GM23338 (cell line): ENCODE measurements at regions not wholly inside any gene's neighbourhood (a gene's known extent, or its start where the extent isn't known, plus 50 kb on each side); places are given as distances from the start of the nearest gene placed in this dataset.

Experiments used
- CREB1 ChIP-seq: fragments of 250-450 bp; sonication (Bioruptor Pico); IDR thresholded peaks from 2 replicates; pipeline ENCODE4 v1.5.0; 2020; ENCODE audit warnings: low read depth, mild to moderate bottlenecking, moderate library complexity
- EZH2 ChIP-seq: fragments of 200-600 bp; sonication (generic); IDR thresholded peaks from one replicate; pipeline ENCODE4 v1.8.0; 2017; ENCODE audit warnings: antibody characterized with exemption, mild to moderate bottlenecking, low read depth; ENCODE audit not compliant: unreplicated experiment
- EZH2phosphoT487 ChIP-seq: fragments of 200-600 bp; sonication (generic); IDR thresholded peaks from one replicate; pipeline ENCODE4 v1.8.1; 2018; ENCODE audit warnings: antibody characterized with exemption; ENCODE audit not compliant: unreplicated experiment
- JUNB ChIP-seq: IDR thresholded peaks from one replicate; pipeline ENCODE4 v1.6.1; 2016; ENCODE audit warnings: antibody characterized with exemption; ENCODE audit not compliant: unreplicated experiment
- POLR2AphosphoS5 ChIP-seq: IDR thresholded peaks from 2 replicates; pipeline ENCODE4 v1.6.1; 2016; ENCODE audit warnings: antibody characterized with exemption, low read depth
- STAT1 ChIP-seq: IDR thresholded peaks from one replicate; pipeline ENCODE4 v1.6.1; 2016; ENCODE audit warnings: antibody characterized with exemption; ENCODE audit not compliant: unreplicated experiment
- TF ChIP-seq, protein P1 (sequence below): IDR thresholded peaks from one replicate; pipeline ENCODE4 v1.6.1; 2018; ENCODE audit warnings: antibody characterized with exemption; ENCODE audit not compliant: unreplicated experiment
- TF ChIP-seq, protein P2 (sequence below), 2 experiments: fragments of 200-600 bp in 1 of 2; sonication (generic) in 1 of 2; conservative IDR thresholded peaks; 2 replicates each; pipeline versions ENCODE4 v1.5.1 to v1.6.1; 2016 to 2017; ENCODE audit warnings: antibody characterized with exemption in 2 of 2, low read depth in 2 of 2, mild to moderate bottlenecking in 2 of 2, moderate library complexity in 1 of 2
- TF ChIP-seq, protein P3 (sequence below): IDR thresholded peaks from 2 replicates; pipeline ENCODE4 v1.6.1; 2016; ENCODE audit warnings: antibody characterized with exemption
- TF ChIP-seq, protein P4 (sequence below): fragments of 250-450 bp; sonication (Bioruptor Pico); IDR thresholded peaks from 2 replicates; pipeline ENCODE4 v1.5.0; 2020; ENCODE audit warnings: mild to moderate bottlenecking, moderate library complexity

DNA sequence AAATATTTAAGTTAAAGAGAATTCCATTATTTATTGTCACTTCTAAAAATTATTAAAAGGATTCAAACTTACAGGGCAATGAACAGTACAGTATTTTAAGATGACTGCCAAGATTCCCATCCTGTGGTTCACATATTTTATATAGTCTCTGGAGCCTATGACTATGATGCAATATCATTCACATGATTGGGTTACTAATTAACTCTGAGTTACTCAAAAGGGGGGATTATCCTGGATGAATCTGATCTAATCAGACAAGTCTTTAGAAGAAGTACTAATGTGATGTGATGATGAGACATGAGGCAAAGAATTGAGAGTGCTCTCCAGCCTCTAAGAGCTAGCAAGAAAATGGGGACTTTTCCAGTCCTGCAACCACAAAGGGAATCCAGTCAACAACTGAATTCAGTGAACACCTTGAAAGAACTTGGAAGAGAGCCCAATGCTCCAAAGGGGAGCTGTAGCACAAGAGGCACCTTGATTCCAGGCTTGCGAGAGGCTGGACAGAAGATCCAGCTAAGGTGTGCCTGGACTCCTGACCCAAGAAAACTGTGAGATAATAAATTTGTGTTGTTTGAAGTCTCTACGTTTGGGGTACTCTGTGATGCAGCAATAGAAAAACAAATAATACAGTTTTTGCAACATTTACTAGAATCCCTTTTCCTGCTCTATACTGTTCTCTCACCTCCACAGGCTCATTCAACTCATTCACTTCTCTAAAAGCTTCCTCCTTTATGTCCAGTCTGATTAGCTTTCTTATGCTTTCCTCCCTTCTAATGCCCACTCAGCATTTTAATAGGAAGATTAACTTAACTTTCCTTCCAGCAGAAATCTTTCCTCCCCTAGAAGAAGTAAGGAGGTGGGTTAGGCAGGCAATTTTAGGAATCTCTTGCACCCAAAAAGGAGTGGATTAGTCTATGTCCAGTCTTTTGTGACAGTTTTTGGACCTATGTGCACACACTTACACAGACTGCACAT is 133.8 kb upstream of the LCORL start:
- TF ChIP-seq, protein P1, sequence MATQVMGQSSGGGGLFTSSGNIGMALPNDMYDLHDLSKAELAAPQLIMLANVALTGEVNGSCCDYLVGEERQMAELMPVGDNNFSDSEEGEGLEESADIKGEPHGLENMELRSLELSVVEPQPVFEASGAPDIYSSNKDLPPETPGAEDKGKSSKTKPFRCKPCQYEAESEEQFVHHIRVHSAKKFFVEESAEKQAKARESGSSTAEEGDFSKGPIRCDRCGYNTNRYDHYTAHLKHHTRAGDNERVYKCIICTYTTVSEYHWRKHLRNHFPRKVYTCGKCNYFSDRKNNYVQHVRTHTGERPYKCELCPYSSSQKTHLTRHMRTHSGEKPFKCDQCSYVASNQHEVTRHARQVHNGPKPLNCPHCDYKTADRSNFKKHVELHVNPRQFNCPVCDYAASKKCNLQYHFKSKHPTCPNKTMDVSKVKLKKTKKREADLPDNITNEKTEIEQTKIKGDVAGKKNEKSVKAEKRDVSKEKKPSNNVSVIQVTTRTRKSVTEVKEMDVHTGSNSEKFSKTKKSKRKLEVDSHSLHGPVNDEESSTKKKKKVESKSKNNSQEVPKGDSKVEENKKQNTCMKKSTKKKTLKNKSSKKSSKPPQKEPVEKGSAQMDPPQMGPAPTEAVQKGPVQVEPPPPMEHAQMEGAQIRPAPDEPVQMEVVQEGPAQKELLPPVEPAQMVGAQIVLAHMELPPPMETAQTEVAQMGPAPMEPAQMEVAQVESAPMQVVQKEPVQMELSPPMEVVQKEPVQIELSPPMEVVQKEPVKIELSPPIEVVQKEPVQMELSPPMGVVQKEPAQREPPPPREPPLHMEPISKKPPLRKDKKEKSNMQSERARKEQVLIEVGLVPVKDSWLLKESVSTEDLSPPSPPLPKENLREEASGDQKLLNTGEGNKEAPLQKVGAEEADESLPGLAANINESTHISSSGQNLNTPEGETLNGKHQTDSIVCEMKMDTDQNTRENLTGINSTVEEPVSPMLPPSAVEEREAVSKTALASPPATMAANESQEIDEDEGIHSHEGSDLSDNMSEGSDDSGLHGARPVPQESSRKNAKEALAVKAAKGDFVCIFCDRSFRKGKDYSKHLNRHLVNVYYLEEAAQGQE: no peak
- TF ChIP-seq, protein P2, sequence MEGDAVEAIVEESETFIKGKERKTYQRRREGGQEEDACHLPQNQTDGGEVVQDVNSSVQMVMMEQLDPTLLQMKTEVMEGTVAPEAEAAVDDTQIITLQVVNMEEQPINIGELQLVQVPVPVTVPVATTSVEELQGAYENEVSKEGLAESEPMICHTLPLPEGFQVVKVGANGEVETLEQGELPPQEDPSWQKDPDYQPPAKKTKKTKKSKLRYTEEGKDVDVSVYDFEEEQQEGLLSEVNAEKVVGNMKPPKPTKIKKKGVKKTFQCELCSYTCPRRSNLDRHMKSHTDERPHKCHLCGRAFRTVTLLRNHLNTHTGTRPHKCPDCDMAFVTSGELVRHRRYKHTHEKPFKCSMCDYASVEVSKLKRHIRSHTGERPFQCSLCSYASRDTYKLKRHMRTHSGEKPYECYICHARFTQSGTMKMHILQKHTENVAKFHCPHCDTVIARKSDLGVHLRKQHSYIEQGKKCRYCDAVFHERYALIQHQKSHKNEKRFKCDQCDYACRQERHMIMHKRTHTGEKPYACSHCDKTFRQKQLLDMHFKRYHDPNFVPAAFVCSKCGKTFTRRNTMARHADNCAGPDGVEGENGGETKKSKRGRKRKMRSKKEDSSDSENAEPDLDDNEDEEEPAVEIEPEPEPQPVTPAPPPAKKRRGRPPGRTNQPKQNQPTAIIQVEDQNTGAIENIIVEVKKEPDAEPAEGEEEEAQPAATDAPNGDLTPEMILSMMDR (conservative IDR thresholded peaks at IDR 0.05; ENCODE audit: low read depth in 2 of 2): no peak
- TF ChIP-seq EZH2: no peak
- no peak for TF ChIP-seq EZH2phosphoT487
- TF ChIP-seq POLR2AphosphoS5: no peak
- no peak for TF ChIP-seq STAT1
- TF ChIP-seq CREB1 (CRISPR knock-in tag): no peak
- TF ChIP-seq, protein P3, sequence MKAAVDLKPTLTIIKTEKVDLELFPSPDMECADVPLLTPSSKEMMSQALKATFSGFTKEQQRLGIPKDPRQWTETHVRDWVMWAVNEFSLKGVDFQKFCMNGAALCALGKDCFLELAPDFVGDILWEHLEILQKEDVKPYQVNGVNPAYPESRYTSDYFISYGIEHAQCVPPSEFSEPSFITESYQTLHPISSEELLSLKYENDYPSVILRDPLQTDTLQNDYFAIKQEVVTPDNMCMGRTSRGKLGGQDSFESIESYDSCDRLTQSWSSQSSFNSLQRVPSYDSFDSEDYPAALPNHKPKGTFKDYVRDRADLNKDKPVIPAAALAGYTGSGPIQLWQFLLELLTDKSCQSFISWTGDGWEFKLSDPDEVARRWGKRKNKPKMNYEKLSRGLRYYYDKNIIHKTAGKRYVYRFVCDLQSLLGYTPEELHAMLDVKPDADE: no peak
- no peak for TF ChIP-seq JUNB
- TF ChIP-seq, protein P4, sequence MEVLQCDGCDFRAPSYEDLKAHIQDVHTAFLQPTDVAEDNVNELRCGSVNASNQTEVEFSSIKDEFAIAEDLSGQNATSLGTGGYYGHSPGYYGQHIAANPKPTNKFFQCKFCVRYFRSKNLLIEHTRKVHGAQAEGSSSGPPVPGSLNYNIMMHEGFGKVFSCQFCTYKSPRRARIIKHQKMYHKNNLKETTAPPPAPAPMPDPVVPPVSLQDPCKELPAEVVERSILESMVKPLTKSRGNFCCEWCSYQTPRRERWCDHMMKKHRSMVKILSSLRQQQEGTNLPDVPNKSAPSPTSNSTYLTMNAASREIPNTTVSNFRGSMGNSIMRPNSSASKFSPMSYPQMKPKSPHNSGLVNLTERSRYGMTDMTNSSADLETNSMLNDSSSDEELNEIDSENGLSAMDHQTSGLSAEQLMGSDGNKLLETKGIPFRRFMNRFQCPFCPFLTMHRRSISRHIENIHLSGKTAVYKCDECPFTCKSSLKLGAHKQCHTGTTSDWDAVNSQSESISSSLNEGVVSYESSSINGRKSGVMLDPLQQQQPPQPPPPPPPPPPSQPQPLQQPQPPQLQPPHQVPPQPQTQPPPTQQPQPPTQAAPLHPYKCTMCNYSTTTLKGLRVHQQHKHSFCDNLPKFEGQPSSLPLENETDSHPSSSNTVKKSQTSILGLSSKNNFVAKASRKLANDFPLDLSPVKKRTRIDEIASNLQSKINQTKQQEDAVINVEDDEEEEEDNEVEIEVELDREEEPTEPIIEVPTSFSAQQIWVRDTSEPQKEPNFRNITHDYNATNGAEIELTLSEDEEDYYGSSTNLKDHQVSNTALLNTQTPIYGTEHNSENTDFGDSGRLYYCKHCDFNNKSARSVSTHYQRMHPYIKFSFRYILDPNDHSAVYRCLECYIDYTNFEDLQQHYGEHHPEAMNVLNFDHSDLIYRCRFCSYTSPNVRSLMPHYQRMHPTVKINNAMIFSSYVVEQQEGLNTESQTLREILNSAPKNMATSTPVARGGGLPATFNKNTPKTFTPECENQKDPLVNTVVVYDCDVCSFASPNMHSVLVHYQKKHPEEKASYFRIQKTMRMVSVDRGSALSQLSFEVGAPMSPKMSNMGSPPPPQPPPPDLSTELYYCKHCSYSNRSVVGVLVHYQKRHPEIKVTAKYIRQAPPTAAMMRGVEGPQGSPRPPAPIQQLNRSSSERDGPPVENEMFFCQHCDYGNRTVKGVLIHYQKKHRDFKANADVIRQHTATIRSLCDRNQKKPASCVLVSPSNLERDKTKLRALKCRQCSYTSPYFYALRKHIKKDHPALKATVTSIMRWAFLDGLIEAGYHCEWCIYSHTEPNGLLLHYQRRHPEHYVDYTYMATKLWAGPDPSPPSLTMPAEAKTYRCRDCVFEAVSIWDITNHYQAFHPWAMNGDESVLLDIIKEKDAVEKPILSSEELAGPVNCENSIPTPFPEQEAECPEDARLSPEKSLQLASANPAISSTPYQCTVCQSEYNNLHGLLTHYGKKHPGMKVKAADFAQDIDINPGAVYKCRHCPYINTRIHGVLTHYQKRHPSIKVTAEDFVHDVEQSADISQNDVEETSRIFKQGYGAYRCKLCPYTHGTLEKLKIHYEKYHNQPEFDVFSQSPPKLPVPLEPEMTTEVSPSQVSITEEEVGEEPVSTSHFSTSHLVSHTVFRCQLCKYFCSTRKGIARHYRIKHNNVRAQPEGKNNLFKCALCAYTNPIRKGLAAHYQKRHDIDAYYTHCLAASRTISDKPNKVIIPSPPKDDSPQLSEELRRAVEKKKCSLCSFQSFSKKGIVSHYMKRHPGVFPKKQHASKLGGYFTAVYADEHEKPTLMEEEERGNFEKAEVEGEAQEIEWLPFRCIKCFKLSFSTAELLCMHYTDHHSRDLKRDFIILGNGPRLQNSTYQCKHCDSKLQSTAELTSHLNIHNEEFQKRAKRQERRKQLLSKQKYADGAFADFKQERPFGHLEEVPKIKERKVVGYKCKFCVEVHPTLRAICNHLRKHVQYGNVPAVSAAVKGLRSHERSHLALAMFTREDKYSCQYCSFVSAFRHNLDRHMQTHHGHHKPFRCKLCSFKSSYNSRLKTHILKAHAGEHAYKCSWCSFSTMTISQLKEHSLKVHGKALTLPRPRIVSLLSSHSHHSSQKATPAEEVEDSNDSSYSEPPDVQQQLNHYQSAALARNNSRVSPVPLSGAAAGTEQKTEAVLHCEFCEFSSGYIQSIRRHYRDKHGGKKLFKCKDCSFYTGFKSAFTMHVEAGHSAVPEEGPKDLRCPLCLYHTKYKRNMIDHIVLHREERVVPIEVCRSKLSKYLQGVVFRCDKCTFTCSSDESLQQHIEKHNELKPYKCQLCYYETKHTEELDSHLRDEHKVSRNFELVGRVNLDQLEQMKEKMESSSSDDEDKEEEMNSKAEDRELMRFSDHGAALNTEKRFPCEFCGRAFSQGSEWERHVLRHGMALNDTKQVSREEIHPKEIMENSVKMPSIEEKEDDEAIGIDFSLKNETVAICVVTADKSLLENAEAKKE (CRISPR knock-in tag): no peak
